ENCODE measurements at regions not wholly inside any gene's neighbourhood (a gene's known extent, or its start where the extent isn't known, plus 50 kb on each side); places are given as distances from the start of the nearest gene placed in this dataset.

- no peak for TF ChIP-seq CTCF (CRISPR knock-in tag; IDR thresholded peaks at IDR 0.05)
- TF ChIP-seq CHCHD3 (CRISPR knock-in tag; IDR thresholded peaks at IDR 0.05): no peak
- TF ChIP-seq ZNF576 (CRISPR knock-in tag; IDR thresholded peaks at IDR 0.05): no peak
- TF ChIP-seq JUNB (CRISPR knock-in tag; IDR thresholded peaks at IDR 0.05; ENCODE audit: borderline replicate concordance): no peak
- no peak for TF ChIP-seq BRF2 (CRISPR knock-in tag; IDR thresholded peaks at IDR 0.05)
- no peak for TF ChIP-seq ZNF761 (CRISPR knock-in tag; conservative IDR thresholded peaks at IDR 0.05)
- no peak for TF ChIP-seq TAF1 (CRISPR knock-in tag; IDR thresholded peaks at IDR 0.05)
These were observed 865.7 kb downstream of the EPHA3 start for GRCh38 chr3:89973156-89973555.

Data from HepG2 (cell line).